Peyer's patch (tissue), 4 donors: ENCODE measurements at regions not wholly inside any gene's neighbourhood (a gene's known extent, or its start where the extent isn't known, plus 50 kb on each side); places are given as distances from the start of the nearest gene placed in this dataset.

Experiments used
- CTCF ChIP-seq, 6 experiments: fragments of 450-650 bp in 4 of 6; fragments of 200-600 bp in 2 of 6; sonication (generic) in 1 of 6; IDR thresholded peaks; one replicate each; pipeline ENCODE4 v1.5.1; 2017 to 2019; ENCODE audit warnings: antibody characterized with exemption in 6 of 6, mild to moderate bottlenecking in 3 of 6, moderate library complexity in 1 of 6
- POLR2A ChIP-seq, 2 donors: fragments of 450-650 bp; IDR thresholded peaks; one replicate each; pipeline ENCODE4 v1.5.1; 2017; ENCODE audit warnings: antibody characterized with exemption in 2 of 2, mild to moderate bottlenecking in 2 of 2, moderate library complexity in 2 of 2

GRCh38 chr10:83555264-83555663 lies 584.0 kb upstream of the GHITM start:
- no peak for TF ChIP-seq CTCF (IDR thresholded peaks at IDR 0.05)
- TF ChIP-seq POLR2A (IDR thresholded peaks at IDR 0.05) = no peak
